ENCODE measurements at regions not wholly inside any gene's neighbourhood (a gene's known extent, or its start where the extent isn't known, plus 50 kb on each side); places are given as distances from the start of the nearest gene placed in this dataset.
"Not testable (repeated sequence)": the region's sequence is repeated elsewhere in the genome, so short reads cannot be mapped to it uniquely, and the experiment has no call there.

GRCh38 chr17:31798205-31798724 is 60.8 kb downstream of the COPRS start:
- DNase-seq (no peak), ATAC-seq (no peak)
- intact Hi-C loops (cut with DNase I) = no loop called here
- no peak overlapping the region for H3K4me3 ChIP-seq
- WGBS, 2 donors = 71% methylated on average over 10 of the region's 10 CpGs
- no peaks in the 10 kb centered on the region for H3K4me1 ChIP-seq
- H3K36me3 ChIP-seq (replicated peaks in 1 of 2; ENCODE audit: insufficient read depth in 1 of 2, low read depth in 2 of 2) = no peaks in the 10 kb centered on the region
- no peaks in the 10 kb centered on the region for H3K9me3 ChIP-seq
- H3K27me3 ChIP-seq = no peaks in the 10 kb centered on the region
- H3K27ac ChIP-seq = no peak overlapping the region
- TF ChIP-seq CTCF (IDR thresholded peaks at IDR 0.05) (no peak), POLR2A (IDR thresholded peaks at IDR 0.05) (no peak)

- H3K36me3 ChIP-seq (replicated peaks in 1 of 2; ENCODE audit: insufficient read depth in 1 of 2, low read depth in 2 of 2); H3K27me3 ChIP-seq; H3K4me1 ChIP-seq; H3K4me3 ChIP-seq; DNase-seq; ATAC-seq; H3K9me3 ChIP-seq; intact Hi-C loops (cut with DNase I); H3K27ac ChIP-seq: not testable (repeated sequence)
- WGBS, 2 donors = 95 to 96% methylated on average over 7 of the region's 7 CpGs
These were observed 63.1 kb downstream of the COPRS start for GRCh38 chr17:31795941-31796340.

- TF ChIP-seq CTCF (IDR thresholded peaks at IDR 0.05) = no peak
- no peak for TF ChIP-seq POLR2A (IDR thresholded peaks at IDR 0.05)
- intact Hi-C loops (cut with DNase I) = no loop called here
- DNase-seq (no peak), ATAC-seq (no peak)
- Histone ChIP-seq H3K27me3 (no peaks in the 10 kb centered on the region), H3K9me3 (no peaks in the 10 kb centered on the region), H3K4me3 (no peak overlapping the region), H3K36me3 (replicated peaks in 1 of 2; ENCODE audit: insufficient read depth in 1 of 2, low read depth in 2 of 2) (no peaks in the 10 kb centered on the region), H3K4me1 (no peaks in the 10 kb centered on the region), H3K27ac (no peak overlapping the region)
- WGBS, 2 donors = 89% methylated on average over 4 to 5 of the region's 5 CpGs
These were observed 64.9 kb downstream of the COPRS start for GRCh38 chr17:31794111-31794510.

- H3K4me3 ChIP-seq; H3K27ac ChIP-seq; H3K27me3 ChIP-seq; ATAC-seq; H3K36me3 ChIP-seq (replicated peaks in 1 of 2; ENCODE audit: insufficient read depth in 1 of 2, low read depth in 2 of 2); intact Hi-C loops (cut with DNase I); H3K9me3 ChIP-seq; H3K4me1 ChIP-seq; DNase-seq: not testable (repeated sequence)
- 92 to 100% methylated on average over 5 to 7 of the region's 7 CpGs for WGBS, 2 donors
These were observed 65.4 kb downstream of the COPRS start for GRCh38 chr17:31793634-31794033.

GRCh38 chr17:31792007-31792585 is 66.9 kb downstream of the COPRS start:
- DNase-seq = no peak
- intact Hi-C loops (cut with DNase I) = no loop called here
- Histone ChIP-seq H3K27ac (no peak overlapping the region), H3K4me3 (no peak overlapping the region), H3K36me3 (replicated peaks in 1 of 2; ENCODE audit: insufficient read depth in 1 of 2, low read depth in 2 of 2) (no peaks in the 10 kb centered on the region), H3K27me3 (no peaks in the 10 kb centered on the region), H3K4me1 (no peaks in the 10 kb centered on the region), H3K9me3 (no peaks in the 10 kb centered on the region)
- 60 to 63% methylated on average over 6 of the region's 6 CpGs for WGBS, 2 donors
- ATAC-seq = no peak
- TF ChIP-seq POLR2A (IDR thresholded peaks at IDR 0.05) = no peak
- no peak for TF ChIP-seq CTCF (IDR thresholded peaks at IDR 0.05)
